ENCODE measurements at regions not wholly inside any gene's neighbourhood (a gene's known extent, or its start where the extent isn't known, plus 50 kb on each side); places are given as distances from the start of the nearest gene placed in this dataset.

DNA sequence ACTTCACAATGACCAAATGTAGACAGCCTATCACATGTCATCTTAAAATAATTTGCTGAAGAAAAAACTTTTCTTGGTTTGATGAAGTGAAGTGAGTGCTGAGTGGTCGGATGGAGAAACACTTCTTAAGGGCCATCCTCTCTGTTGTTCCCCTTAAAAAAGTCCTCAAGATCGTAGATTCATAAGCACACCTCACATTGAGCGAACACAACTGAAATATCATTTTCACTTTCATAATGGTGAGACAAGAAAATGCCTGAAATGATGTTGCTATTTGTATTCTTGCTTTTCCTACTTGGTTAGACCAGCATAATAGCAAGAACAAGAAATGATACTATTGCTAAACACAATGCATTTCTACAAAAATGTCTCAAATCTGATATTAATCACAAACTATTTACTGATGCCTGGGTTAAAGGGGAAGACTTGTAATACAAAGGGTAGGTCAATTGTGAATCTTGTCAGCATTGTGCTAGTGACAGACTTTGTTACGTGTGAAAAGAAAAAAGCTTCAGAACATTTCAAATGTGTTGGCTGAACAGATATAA, 305.6 kb upstream of the NR3C2 start:
- no peak overlapping the region for H2AK5ac ChIP-seq (ENCODE audit: low read depth, low read length)
- H3K79me1 ChIP-seq (ENCODE audit: low read depth, low read length), result no peaks in the 10 kb centered on the region
- no peak overlapping the region for H2BK15ac ChIP-seq (ENCODE audit: low read length)
- no peaks in the 10 kb centered on the region for H3K79me2 ChIP-seq (ENCODE audit: control insufficient read depth in 1 of 2, insufficient read depth in 2 of 2, low read length in 2 of 2)
- H4K91ac ChIP-seq (replicated peaks; ENCODE audit: insufficient read length, low read length), result no peak overlapping the region
- no peak overlapping the region for H2BK120ac ChIP-seq (replicated peaks; ENCODE audit: low read depth, low read length)
- H3K9me3 ChIP-seq (ENCODE audit: insufficient read depth in 2 of 2, low read depth in 1 of 2, low read length in 1 of 2), result no peaks in the 10 kb centered on the region
- no peak overlapping the region for H2BK12ac ChIP-seq (ENCODE audit: low read depth, low read length)
- no peak overlapping the region for H3K18ac ChIP-seq (ENCODE audit: extremely low read depth, low read length)
- POLR2A ChIA-PET (ENCODE audit: partially characterized antibody), result no interaction called here
- H2BK5ac ChIP-seq (ENCODE audit: low read depth, low read length), result no peak overlapping the region
- no peak overlapping the region for H4K5ac ChIP-seq (ENCODE audit: insufficient read length, low read depth, low read length)
- H4K8ac ChIP-seq (ENCODE audit: extremely low read depth, insufficient read depth, low read length), result no peak overlapping the region
- H3K27me3 ChIP-seq (replicated peaks in 1 of 4; ENCODE audit: control insufficient read depth in 3 of 4, extremely low read depth in 1 of 4, insufficient read depth in 3 of 4, low read length in 3 of 4), result no peaks in the 10 kb centered on the region
- no peaks in the 10 kb centered on the region for H3K23me2 ChIP-seq (ENCODE audit: low read depth, low read length)
- FAIRE-seq (peak; percentile 19), DNase-seq (ENCODE audit: low read depth in 1 of 2, low spot score in 2 of 2) (no peak)
- H3K4ac ChIP-seq (replicated peaks; ENCODE audit: insufficient read length, low read depth, low read length), result no peak overlapping the region
- no peak overlapping the region for H3K56ac ChIP-seq (replicated peaks; ENCODE audit: insufficient read length, low read depth, low read length)
- no peak overlapping the region for H3K4me2 ChIP-seq (ENCODE audit: insufficient read depth in 1 of 2, low read depth in 2 of 2, low read length in 2 of 2)
- no peak overlapping the region for H2AFZ ChIP-seq (ENCODE audit: low read length)
- no peak overlapping the region for H3K4me3 ChIP-seq (ENCODE audit: extremely low read depth in 1 of 4, insufficient read depth in 2 of 4, low read depth in 3 of 4, low read length in 4 of 4)
- no peak overlapping the region for H3K14ac ChIP-seq (ENCODE audit: insufficient read length)
- TF ChIP-seq KDM5A (IDR thresholded peaks at IDR 0.05; ENCODE audit: low read length) (no peak), JUN (IDR thresholded peaks at IDR 0.05; ENCODE audit: low read depth, low read length) (no peak), PHF8 (conservative IDR thresholded peaks at IDR 0.05; ENCODE audit: low read depth, low read length) (no peak), EGR1 (IDR thresholded peaks at IDR 0.05; ENCODE audit: borderline replicate concordance, low read depth, low read length) (no peak), FOSL1 (IDR thresholded peaks at IDR 0.05; ENCODE audit: insufficient read depth, low read depth, low read length) (no peak), RNF2 (IDR thresholded peaks at IDR 0.05; ENCODE audit: borderline replicate concordance, low read depth, low read length, missing control alignments, poor library complexity, severe bottlenecking) (no peak), RXRA (IDR thresholded peaks at IDR 0.05; ENCODE audit: insufficient read depth, low read depth, low read length) (no peak), RAD21 (IDR thresholded peaks at IDR 0.05 in 1 of 2, conservative IDR thresholded peaks at IDR 0.05 in 1 of 2; ENCODE audit: low read depth in 2 of 2, low read length in 2 of 2) (no peak), ASH2L (IDR thresholded peaks at IDR 0.05; ENCODE audit: low read length) (no peak), BRCA1 (IDR thresholded peaks at IDR 0.05; ENCODE audit: low read depth, low read length) (no peak), ZNF274 (IDR thresholded peaks at IDR 0.05; ENCODE audit: borderline replicate concordance, extremely low read depth, low read length) (no peak)
- H3K23ac ChIP-seq (ENCODE audit: insufficient read length), result no peak overlapping the region
- H4K20me1 ChIP-seq (replicated peaks in 1 of 2; ENCODE audit: control insufficient read depth in 1 of 2, insufficient read depth in 2 of 2, low read length in 2 of 2), result no peaks in the 10 kb centered on the region
- CTCF ChIA-PET (ENCODE audit: partially characterized antibody), result no interaction called here
- WGBS, 2 experiments (ENCODE audit: extremely low coverage in 1 of 2, insufficient coverage in 1 of 2, insufficient read length in 1 of 2, insufficient replicate concordance in 2 of 2, low coverage in 1 of 2, low lambda C conversion rate in 2 of 2, missing lambda C conversion rate in 1 of 2), result 54% methylated on average over 4 of the region's 4 CpGs; no CpG with 5 or more reads in 1 of the 2 experiments
- H3K9ac ChIP-seq (replicated peaks in 1 of 4; ENCODE audit: extremely low read depth in 1 of 4, low read depth in 3 of 4, low read length in 3 of 4), result no peak overlapping the region
- H3K27ac ChIP-seq (ENCODE audit: low read depth, low read length), result no peak overlapping the region
- H2BK20ac ChIP-seq (ENCODE audit: low read length), result no peak overlapping the region
- no peaks in the 10 kb centered on the region for H3K4me1 ChIP-seq (replicated peaks in 1 of 4; ENCODE audit: control insufficient read depth in 3 of 4, insufficient read depth in 4 of 4, low read length in 3 of 4)
- H3K36me3 ChIP-seq (ENCODE audit: control insufficient read depth in 2 of 4, insufficient read depth in 4 of 4, low read length in 3 of 4), result no peaks in the 10 kb centered on the region

All from H1 (cell line).